ENCODE measurements at regions not wholly inside any gene's neighbourhood (a gene's known extent, or its start where the extent isn't known, plus 50 kb on each side); places are given as distances from the start of the nearest gene placed in this dataset.
"Not testable (repeated sequence)": the region's sequence is repeated elsewhere in the genome, so short reads cannot be mapped to it uniquely, and the experiment has no call there.

DNA sequence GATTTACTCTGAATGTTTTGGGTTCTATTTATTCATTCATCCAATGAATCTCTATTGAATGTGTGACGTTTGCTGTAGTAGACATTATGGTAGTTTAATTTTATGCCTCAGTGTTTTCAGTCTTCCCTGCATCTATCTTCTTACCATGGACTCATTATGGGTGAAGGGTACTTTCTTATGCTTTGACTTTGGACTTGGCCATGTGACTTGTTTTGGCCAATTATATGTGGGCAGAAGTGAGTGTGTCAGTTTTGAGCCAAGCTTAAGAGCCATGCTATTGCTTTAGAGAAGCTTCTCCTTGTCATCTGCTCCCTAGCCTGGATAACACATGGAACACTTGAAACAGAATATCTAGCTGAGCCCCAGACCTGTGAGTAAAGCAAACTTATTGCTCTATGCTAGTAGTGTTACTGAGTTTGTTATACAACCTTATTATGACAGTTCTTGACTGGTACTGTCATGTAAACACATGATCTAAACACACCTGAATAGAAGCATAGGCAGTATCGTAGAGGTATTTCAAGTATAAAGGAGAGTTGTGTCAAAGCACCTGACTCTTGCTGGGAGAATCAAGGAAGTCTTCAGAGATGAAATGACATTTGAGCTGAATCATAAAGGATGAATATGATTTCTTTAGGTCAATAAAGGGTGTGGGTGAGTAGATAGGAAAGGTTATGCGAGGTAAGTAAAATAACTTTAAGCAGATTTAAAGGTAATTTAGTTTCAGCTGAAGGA is 128.4 kb downstream of the NAA11 start:
- no peaks in the 10 kb centered on the region for H3K4me1 ChIP-seq
- DNase-seq = no peak
- no peaks in the 10 kb centered on the region for H3K27me3 ChIP-seq
- H3K9me3 ChIP-seq = no peaks in the 10 kb centered on the region
- no peaks in the 10 kb centered on the region for H3K36me3 ChIP-seq
- H3K27ac ChIP-seq = no peak overlapping the region
- H3K9ac ChIP-seq (ENCODE audit: low read depth in 2 of 2, low read length in 2 of 2) = no peak overlapping the region
- TF ChIP-seq, protein P1, sequence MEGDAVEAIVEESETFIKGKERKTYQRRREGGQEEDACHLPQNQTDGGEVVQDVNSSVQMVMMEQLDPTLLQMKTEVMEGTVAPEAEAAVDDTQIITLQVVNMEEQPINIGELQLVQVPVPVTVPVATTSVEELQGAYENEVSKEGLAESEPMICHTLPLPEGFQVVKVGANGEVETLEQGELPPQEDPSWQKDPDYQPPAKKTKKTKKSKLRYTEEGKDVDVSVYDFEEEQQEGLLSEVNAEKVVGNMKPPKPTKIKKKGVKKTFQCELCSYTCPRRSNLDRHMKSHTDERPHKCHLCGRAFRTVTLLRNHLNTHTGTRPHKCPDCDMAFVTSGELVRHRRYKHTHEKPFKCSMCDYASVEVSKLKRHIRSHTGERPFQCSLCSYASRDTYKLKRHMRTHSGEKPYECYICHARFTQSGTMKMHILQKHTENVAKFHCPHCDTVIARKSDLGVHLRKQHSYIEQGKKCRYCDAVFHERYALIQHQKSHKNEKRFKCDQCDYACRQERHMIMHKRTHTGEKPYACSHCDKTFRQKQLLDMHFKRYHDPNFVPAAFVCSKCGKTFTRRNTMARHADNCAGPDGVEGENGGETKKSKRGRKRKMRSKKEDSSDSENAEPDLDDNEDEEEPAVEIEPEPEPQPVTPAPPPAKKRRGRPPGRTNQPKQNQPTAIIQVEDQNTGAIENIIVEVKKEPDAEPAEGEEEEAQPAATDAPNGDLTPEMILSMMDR (IDR thresholded peaks at IDR 0.05) = no peak
- no peak overlapping the region for H3K4me3 ChIP-seq
- intact Hi-C loops (cut with DNase I) = no loop called here

DNA sequence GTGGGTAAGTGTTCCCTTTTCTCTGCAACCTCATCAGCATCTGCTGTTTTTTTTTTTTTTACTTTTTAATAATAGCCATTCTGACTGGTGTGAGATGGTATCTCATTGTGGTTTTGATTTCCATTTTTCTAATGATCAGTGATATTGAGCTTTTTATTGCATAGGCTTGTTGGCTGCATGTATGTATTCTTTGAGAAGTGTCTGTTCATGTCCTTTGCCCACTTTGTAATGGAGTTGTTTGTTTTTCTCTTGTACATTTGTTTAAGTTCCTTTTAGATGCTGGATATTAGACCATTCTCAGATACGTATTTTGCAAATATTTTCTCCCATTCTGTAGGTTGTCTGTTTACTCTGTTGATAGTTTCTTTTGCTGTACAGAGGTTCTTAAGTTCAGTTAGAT is 134.6 kb downstream of the NAA11 start:
- intact Hi-C loops (cut with DNase I); H3K27me3 ChIP-seq; DNase-seq; H3K27ac ChIP-seq; H3K9me3 ChIP-seq; H3K36me3 ChIP-seq; H3K4me3 ChIP-seq; H3K9ac ChIP-seq (ENCODE audit: low read depth in 2 of 2, low read length in 2 of 2); H3K4me1 ChIP-seq: not testable (repeated sequence)

DNA sequence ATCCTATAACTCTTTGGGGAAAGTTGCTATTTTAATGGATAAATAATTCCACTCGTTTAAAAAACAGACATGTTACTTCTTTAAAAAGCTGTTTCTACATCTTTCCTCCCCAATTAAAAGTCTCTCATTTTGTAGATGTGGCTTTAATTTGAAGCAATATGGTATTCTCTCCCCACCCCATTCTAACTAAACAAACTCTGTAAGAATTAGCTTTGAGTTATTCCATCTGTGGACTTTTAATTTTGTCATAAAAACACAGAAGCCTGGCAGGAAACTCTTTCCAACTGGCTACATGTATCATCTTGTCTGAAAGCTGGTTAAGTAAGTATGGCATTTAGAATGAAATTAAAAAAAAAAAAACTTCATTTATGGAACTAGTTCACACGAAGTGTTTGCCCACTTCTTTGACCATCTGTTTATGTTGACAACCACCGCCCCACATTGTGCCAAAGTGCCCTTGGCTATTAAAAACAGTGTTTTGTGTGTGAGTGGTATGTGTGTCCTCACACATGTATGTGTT is 140.3 kb downstream of the NAA11 start:
- DNase-seq = no peak
- H3K27me3 ChIP-seq = no peaks in the 10 kb centered on the region
- no peak overlapping the region for H3K9ac ChIP-seq (ENCODE audit: low read depth in 2 of 2, low read length in 2 of 2)
- no peaks in the 10 kb centered on the region for H3K9me3 ChIP-seq
- no peaks in the 10 kb centered on the region for H3K4me1 ChIP-seq
- TF ChIP-seq, protein P1 (IDR thresholded peaks at IDR 0.05) = no peak
- intact Hi-C loops (cut with DNase I) = no loop called here
- H3K27ac ChIP-seq = no peak overlapping the region
- no peak overlapping the region for H3K4me3 ChIP-seq
- H3K36me3 ChIP-seq = no peaks in the 10 kb centered on the region

DNA sequence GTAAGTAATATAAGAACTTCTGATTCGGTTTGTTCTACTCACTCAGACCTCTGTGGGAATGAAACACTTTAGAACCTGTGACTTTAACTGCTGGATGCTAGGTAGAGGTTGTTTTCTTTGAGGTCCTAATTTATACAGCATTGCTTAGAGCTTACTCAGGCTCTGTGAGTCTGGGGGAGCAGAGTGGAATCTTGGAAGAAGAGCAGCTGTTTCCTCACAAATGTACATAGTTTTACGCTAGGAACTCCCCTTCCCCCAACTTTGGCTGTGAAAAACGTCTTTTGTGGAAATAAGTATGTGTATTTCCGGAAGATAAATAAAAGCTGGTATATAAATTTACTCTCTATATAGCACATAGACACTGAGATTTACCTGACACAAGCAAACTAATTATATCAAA is 141.4 kb downstream of the NAA11 start:
- H3K27ac ChIP-seq = no peak overlapping the region
- H3K9ac ChIP-seq (ENCODE audit: low read depth in 2 of 2, low read length in 2 of 2) = no peak overlapping the region
- H3K27me3 ChIP-seq = no peaks in the 10 kb centered on the region
- no peak overlapping the region for H3K4me3 ChIP-seq
- no peak for DNase-seq
- H3K4me1 ChIP-seq = no peaks in the 10 kb centered on the region
- no peaks in the 10 kb centered on the region for H3K9me3 ChIP-seq
- intact Hi-C loops (cut with DNase I) = no loop called here
- H3K36me3 ChIP-seq = no peaks in the 10 kb centered on the region
- TF ChIP-seq, protein P1 (IDR thresholded peaks at IDR 0.05) = no peak

DNA sequence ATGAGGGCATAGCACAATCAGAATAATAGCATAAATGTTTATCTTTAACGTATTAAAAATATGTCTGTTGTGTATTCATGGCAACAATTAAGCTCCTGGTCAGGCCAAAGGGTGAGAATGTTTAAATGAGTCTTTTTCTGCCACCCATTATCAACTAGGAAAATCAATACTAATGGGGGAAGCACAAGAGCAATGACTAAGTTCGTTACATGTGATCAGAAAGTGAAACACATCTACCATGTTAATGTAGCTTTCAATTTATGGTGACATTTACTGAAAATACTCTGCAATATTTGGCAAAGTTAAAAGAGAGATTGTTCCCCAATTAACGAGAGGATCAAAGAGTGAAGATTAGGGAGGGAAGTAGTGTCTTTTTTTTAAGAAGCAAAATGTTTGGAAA is 143.7 kb downstream of the NAA11 start:
- Histone ChIP-seq H3K4me3 (no peak overlapping the region), H3K9ac (ENCODE audit: low read depth in 2 of 2, low read length in 2 of 2) (no peak overlapping the region), H3K36me3 (no peaks in the 10 kb centered on the region), H3K9me3 (no peaks in the 10 kb centered on the region), H3K27ac (no peak overlapping the region), H3K27me3 (no peaks in the 10 kb centered on the region), H3K4me1 (no peaks in the 10 kb centered on the region)
- DNase-seq = no peak
- intact Hi-C loops (cut with DNase I) = no loop called here
- TF ChIP-seq, protein P1 (IDR thresholded peaks at IDR 0.05) = no peak

DNA sequence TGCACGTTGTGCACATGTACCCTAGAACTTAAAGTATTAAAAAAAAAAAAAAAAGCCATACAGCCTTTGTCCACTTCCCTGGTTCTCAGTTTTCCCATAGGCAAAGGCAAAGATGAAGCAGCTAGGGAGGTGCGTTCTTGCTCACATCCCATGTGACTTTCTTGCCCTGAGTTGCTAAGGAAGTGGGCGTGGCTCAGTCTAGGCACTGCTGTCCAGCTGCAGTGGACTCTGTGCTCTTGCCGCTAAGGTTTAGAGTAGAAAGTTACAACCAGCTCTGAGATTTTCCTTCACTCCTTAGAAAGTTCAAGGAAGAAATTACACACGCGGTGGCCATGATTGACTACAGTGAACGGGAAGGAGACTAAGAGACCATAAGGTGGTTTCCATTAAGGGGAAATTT is 144.7 kb downstream of the NAA11 start:
- Histone ChIP-seq H3K27me3 (no peaks in the 10 kb centered on the region), H3K9ac (ENCODE audit: low read depth in 2 of 2, low read length in 2 of 2) (no peak overlapping the region), H3K36me3 (no peaks in the 10 kb centered on the region), H3K9me3 (no peaks in the 10 kb centered on the region), H3K27ac (no peak overlapping the region), H3K4me3 (no peak overlapping the region), H3K4me1 (no peaks in the 10 kb centered on the region)
- DNase-seq = no peak
- TF ChIP-seq, protein P1 (IDR thresholded peaks at IDR 0.05) = no peak
- intact Hi-C loops (cut with DNase I) = no loop called here

All from colonic mucosa (tissue), 4 donors.